ENCODE measurements at regions not wholly inside any gene's neighbourhood (a gene's known extent, or its start where the extent isn't known, plus 50 kb on each side); places are given as distances from the start of the nearest gene placed in this dataset.

- Histone ChIP-seq H3K4me2 (ENCODE audit: insufficient read depth, low read length) (no peak overlapping the region), H3K27ac (ENCODE audit: extremely low read depth, low read depth, low read length) (no peak overlapping the region), H3K4me3 (no peak overlapping the region), H3K27me3 (ENCODE audit: control insufficient read depth in 2 of 2, insufficient read depth in 2 of 2, low read length in 2 of 2) (no peaks in the 10 kb centered on the region), H3K4me1 (replicated peaks in 1 of 2; ENCODE audit: control insufficient read depth in 2 of 2, insufficient read depth in 2 of 2, low read length in 2 of 2) (no peaks in the 10 kb centered on the region), H3K9ac (ENCODE audit: insufficient read depth in 1 of 2, low read depth in 2 of 2, low read length in 2 of 2) (no peak overlapping the region), H3K9me3 (replicated peaks; ENCODE audit: control insufficient read depth, insufficient read depth, low read depth, low read length) (no peaks in the 10 kb centered on the region; the same call in 1 of the 2 replicates), H4K20me1 (replicated peaks; ENCODE audit: control insufficient read depth, insufficient read depth, low read length) (no peaks in the 10 kb centered on the region), H3K36me3 (ENCODE audit: control insufficient read depth, insufficient read depth, low read length) (no peaks in the 10 kb centered on the region), H2AFZ (ENCODE audit: low read depth, low read length) (no peak overlapping the region), H3K79me2 (ENCODE audit: control insufficient read depth, insufficient read depth, low read length) (no peaks in the 10 kb centered on the region), H3K9me1 (ENCODE audit: control insufficient read depth, insufficient read depth, low read length) (no peaks in the 10 kb centered on the region)
- 0% methylated on average over 4 of the region's 4 CpGs for WGBS (ENCODE audit: insufficient coverage, low coverage, missing lambda C conversion rate)
- no TSS peak for BruUV-seq (replicated peaks)
- CTCF ChIA-PET (ENCODE audit: low intra/inter-chr PET ratio): no interaction called here
- FAIRE-seq (no peak), ATAC-seq (no peak), DNase-seq (ENCODE audit: extremely low read depth in 1 of 4, low spot score in 3 of 4) (no peak)
- in situ Hi-C loops (cut with MboI): no loop called here
- TF ChIP-seq MECOM (CRISPR knock-in tag; IDR thresholded peaks at IDR 0.05): no peak
- no peak for TF ChIP-seq RBBP5 (IDR thresholded peaks at IDR 0.05; ENCODE audit: borderline replicate concordance, insufficient read depth, low read length, poor library complexity, severe bottlenecking)
- no peak for TF ChIP-seq CREB5 (CRISPR knock-in tag; IDR thresholded peaks at IDR 0.05)
- no peak for TF ChIP-seq ZNF217 (CRISPR knock-in tag; IDR thresholded peaks at IDR 0.05)
- TF ChIP-seq STAT5A (IDR thresholded peaks at IDR 0.05; ENCODE audit: borderline replicate concordance, low read length): no peak
- no peak for TF ChIP-seq GATAD2A (IDR thresholded peaks at IDR 0.05)
- TF ChIP-seq STAT5B (CRISPR knock-in tag; IDR thresholded peaks at IDR 0.05): no peak
- no peak for TF ChIP-seq MBD2 (IDR thresholded peaks at IDR 0.05; ENCODE audit: borderline replicate concordance, low read depth)
- TF ChIP-seq, protein P1, sequence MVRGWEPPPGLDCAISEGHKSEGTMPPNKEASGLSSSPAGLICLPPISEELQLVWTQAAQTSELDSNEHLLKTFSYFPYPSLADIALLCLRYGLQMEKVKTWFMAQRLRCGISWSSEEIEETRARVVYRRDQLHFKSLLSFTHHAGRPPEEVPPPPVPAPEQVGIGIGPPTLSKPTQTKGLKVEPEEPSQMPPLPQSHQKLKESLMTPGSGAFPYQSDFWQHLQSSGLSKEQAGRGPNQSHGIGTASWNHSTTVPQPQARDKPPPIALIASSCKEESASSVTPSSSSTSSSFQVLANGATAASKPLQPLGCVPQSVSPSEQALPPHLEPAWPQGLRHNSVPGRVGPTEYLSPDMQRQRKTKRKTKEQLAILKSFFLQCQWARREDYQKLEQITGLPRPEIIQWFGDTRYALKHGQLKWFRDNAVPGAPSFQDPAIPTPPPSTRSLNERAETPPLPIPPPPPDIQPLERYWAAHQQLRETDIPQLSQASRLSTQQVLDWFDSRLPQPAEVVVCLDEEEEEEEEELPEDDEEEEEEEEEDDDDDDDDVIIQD (CRISPR knock-in tag; IDR thresholded peaks at IDR 0.05): no peak
- no peak for TF ChIP-seq ZNF77 (CRISPR knock-in tag; IDR thresholded peaks at IDR 0.05)
- no peak for TF ChIP-seq MED1 (CRISPR knock-in tag; IDR thresholded peaks at IDR 0.05; ENCODE audit: borderline replicate concordance)
- TF ChIP-seq ZNF174 (CRISPR knock-in tag; IDR thresholded peaks at IDR 0.05): no peak
- no peak for TF ChIP-seq ZNF436 (CRISPR knock-in tag; IDR thresholded peaks at IDR 0.05)
- no peak for TF ChIP-seq TEAD4 (IDR thresholded peaks at IDR 0.05; ENCODE audit: low read length)
- no peak for TF ChIP-seq TEAD4 (CRISPR knock-in tag; IDR thresholded peaks at IDR 0.05; ENCODE audit: borderline replicate concordance)
- no peak for TF ChIP-seq NR1H2 (CRISPR knock-in tag; IDR thresholded peaks at IDR 0.05)
- no peak for TF ChIP-seq FOXK2 (conservative IDR thresholded peaks at IDR 0.05 in 1 of 2, IDR thresholded peaks at IDR 0.05 in 1 of 2; ENCODE audit: low read depth in 2 of 2)
- no peak for TF ChIP-seq CBFA2T3 (IDR thresholded peaks at IDR 0.05)
- TF ChIP-seq ZC3H8 (IDR thresholded peaks at IDR 0.05): no peak
- no peak for TF ChIP-seq THRB (CRISPR knock-in tag; conservative IDR thresholded peaks at IDR 0.05)
- TF ChIP-seq, protein P2, sequence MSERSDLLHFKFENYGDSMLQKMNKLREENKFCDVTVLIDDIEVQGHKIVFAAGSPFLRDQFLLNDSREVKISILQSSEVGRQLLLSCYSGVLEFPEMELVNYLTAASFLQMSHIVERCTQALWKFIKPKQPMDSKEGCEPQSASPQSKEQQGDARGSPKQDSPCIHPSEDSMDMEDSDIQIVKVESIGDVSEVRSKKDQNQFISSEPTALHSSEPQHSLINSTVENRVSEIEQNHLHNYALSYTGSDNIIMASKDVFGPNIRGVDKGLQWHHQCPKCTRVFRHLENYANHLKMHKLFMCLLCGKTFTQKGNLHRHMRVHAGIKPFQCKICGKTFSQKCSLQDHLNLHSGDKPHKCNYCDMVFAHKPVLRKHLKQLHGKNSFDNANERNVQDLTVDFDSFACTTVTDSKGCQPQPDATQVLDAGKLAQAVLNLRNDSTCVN (CRISPR knock-in tag; IDR thresholded peaks at IDR 0.05): no peak
- intact Hi-C loops (cut with micrococcal nuclease): no loop called here
- POLR2A ChIA-PET: no interaction called here
Measured at GRCh38 chr3:164641071-164641470, 437.2 kb downstream of the SI start.
